ENCODE measurements at regions not wholly inside any gene's neighbourhood (a gene's known extent, or its start where the extent isn't known, plus 50 kb on each side); places are given as distances from the start of the nearest gene placed in this dataset.

DNA sequence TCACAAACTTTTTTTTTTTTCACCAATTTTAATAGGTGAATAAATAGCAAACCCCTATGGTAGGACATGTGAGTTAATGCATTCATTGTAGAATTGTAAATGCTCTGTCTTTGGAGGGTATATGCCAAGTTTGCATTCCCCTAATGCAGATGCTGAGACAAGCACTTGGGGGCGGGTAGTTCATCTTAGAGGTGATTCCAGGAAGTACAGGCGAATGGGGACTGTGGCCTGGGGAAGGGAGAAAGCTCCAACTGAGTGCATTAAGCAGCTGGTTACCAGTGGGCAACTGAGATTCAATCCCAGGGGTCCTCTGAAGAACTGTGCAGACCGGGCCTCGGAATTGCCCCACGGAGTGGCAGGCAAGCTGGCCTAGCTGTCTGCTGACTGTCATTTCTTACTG lies 107.6 kb downstream of the ZNF664 start:
- TF ChIP-seq CTCF (IDR thresholded peaks at IDR 0.05) (no peak), POLR2A (IDR thresholded peaks at IDR 0.05) (no peak), POLR2AphosphoS5 (IDR thresholded peaks at IDR 0.05) (no peak)
